ENCODE measurements at regions not wholly inside any gene's neighbourhood (a gene's known extent, or its start where the extent isn't known, plus 50 kb on each side); places are given as distances from the start of the nearest gene placed in this dataset.

- TF ChIP-seq MAFK (IDR thresholded peaks at IDR 0.05; ENCODE audit: partially characterized antibody), result no peak
- no peak for TF ChIP-seq REST (IDR thresholded peaks at IDR 0.05)
- TF ChIP-seq ESRRA (IDR thresholded peaks at IDR 0.05; ENCODE audit: borderline replicate concordance, low read length), result no peak
- TF ChIP-seq CTCF (IDR thresholded peaks at IDR 0.05), result no peak
- no peak for TF ChIP-seq MAX (IDR thresholded peaks at IDR 0.05)
- no peak for TF ChIP-seq USF2 (IDR thresholded peaks at IDR 0.05)
- no peak for TF ChIP-seq HDAC2 (IDR thresholded peaks at IDR 0.05)
- TF ChIP-seq CHD2 (IDR thresholded peaks at IDR 0.05; ENCODE audit: low read length, partially characterized antibody), result no peak
- TF ChIP-seq RCOR1 (IDR thresholded peaks at IDR 0.05; ENCODE audit: low read depth, low read length), result no peak
- TF ChIP-seq RFX5 (IDR thresholded peaks at IDR 0.05), result no peak
- no peak for TF ChIP-seq EP300 (IDR thresholded peaks at IDR 0.05)
- TF ChIP-seq MAZ (IDR thresholded peaks at IDR 0.05; ENCODE audit: borderline replicate concordance, low read depth, low read length), result no peak
Observed at GRCh38 chr12:84089356-84089755, 823.2 kb downstream of the SLC6A15 start.

Measured in A549 (cell line).